K562 (cell line): ENCODE measurements at regions not wholly inside any gene's neighbourhood (a gene's known extent, or its start where the extent isn't known, plus 50 kb on each side); places are given as distances from the start of the nearest gene placed in this dataset.

Experiments used
- DDX20 ChIP-seq: fragments of 450-650 bp; IDR thresholded peaks from 2 replicates; pipeline ENCODE4 v1.6.1; 2016; ENCODE audit warnings: missing genetic modification characterization, low read depth, mild to moderate bottlenecking, missing compliant biosample characterization, moderate library complexity
- ETV1 ChIP-seq: fragments of 450-650 bp; conservative IDR thresholded peaks from 2 replicates; pipeline ENCODE4 v1.6.1; 2016; ENCODE audit warnings: missing genetic modification characterization, control low read depth, low read depth, missing compliant biosample characterization
- RBM15 ChIP-seq: fragments of 200-400 bp; formaldehyde crosslinking; IDR thresholded peaks from 2 replicates; pipeline ENCODE4 v1.6.1; 2018; ENCODE audit warnings: mild to moderate bottlenecking, low read length, moderate library complexity; ENCODE audit not compliant: insufficient read depth
- SMAD3 ChIP-seq: fragments of 450-650 bp; formaldehyde crosslinking; conservative IDR thresholded peaks from 2 replicates; pipeline ENCODE4 v1.4.0; 2020; ENCODE audit warnings: mild to moderate bottlenecking
- ZC3H11A ChIP-seq: IDR thresholded peaks from 2 replicates; pipeline ENCODE4 v1.6.1; 2012; ENCODE audit warnings: low read depth, low read length, improper control_type of control experiment
- ZNF212 ChIP-seq: fragments of 450-650 bp; formaldehyde crosslinking; IDR thresholded peaks from 2 replicates; pipeline ENCODE4 v1.4.0; 2020; ENCODE audit warnings: mild to moderate bottlenecking
- TF ChIP-seq, protein P1 (sequence below), 2 experiments: fragments of 450-650 bp in 1 of 2; sonication (generic) in 1 of 2; formaldehyde crosslinking in 1 of 2; IDR thresholded peaks; 2 replicates each; pipeline versions ENCODE4 v1.7.1 to v1.9.0; 2016 to 2022; ENCODE audit warnings: inconsistent platforms in 1 of 2, mild to moderate bottlenecking in 1 of 2, missing genetic modification reagents in 1 of 2

DNA sequence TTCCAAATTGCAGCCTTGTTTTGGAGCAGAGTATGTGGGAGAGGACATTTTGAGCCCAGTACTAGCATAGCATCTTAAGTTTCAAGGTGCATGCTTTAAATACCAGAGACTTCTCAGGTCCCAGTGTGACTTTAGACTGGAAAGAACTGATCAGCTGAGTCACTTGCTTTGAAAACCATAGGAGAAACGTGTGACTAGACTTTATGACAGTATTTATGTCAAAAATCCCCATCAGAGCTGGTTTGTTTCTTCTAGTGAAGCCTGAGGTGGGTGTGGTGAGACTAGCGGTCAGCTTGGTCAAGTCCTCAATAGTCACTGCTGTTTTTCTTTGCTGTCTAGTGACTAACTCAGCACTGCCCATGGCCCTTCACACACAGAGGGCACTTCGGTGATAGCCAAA is 724.2 kb downstream of the GATA3 start (continued):
- TF ChIP-seq, protein P1, sequence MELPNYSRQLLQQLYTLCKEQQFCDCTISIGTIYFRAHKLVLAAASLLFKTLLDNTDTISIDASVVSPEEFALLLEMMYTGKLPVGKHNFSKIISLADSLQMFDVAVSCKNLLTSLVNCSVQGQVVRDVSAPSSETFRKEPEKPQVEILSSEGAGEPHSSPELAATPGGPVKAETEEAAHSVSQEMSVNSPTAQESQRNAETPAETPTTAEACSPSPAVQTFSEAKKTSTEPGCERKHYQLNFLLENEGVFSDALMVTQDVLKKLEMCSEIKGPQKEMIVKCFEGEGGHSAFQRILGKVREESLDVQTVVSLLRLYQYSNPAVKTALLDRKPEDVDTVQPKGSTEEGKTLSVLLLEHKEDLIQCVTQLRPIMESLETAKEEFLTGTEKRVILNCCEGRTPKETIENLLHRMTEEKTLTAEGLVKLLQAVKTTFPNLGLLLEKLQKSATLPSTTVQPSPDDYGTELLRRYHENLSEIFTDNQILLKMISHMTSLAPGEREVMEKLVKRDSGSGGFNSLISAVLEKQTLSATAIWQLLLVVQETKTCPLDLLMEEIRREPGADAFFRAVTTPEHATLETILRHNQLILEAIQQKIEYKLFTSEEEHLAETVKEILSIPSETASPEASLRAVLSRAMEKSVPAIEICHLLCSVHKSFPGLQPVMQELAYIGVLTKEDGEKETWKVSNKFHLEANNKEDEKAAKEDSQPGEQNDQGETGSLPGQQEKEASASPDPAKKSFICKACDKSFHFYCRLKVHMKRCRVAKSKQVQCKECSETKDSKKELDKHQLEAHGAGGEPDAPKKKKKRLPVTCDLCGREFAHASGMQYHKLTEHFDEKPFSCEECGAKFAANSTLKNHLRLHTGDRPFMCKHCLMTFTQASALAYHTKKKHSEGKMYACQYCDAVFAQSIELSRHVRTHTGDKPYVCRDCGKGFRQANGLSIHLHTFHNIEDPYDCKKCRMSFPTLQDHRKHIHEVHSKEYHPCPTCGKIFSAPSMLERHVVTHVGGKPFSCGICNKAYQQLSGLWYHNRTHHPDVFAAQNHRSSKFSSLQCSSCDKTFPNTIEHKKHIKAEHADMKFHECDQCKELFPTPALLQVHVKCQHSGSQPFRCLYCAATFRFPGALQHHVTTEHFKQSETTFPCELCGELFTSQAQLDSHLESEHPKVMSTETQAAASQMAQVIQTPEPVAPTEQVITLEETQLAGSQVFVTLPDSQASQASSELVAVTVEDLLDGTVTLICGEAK (IDR thresholded peaks at IDR 0.05) = no peak
- TF ChIP-seq, protein P1 (CRISPR knock-in tag; IDR thresholded peaks at IDR 0.05) = no peak
- TF ChIP-seq SMAD3 (no peak), ZC3H11A (no peak), ZNF212 (CRISPR knock-in tag) (no peak), ETV1 (no peak), DDX20 (tag) (no peak), RBM15 (no peak)
